Mesodermal cell (in vitro differentiated cells): ENCODE measurements at regions not wholly inside any gene's neighbourhood (a gene's known extent, or its start where the extent isn't known, plus 50 kb on each side); places are given as distances from the start of the nearest gene placed in this dataset.
"Not testable (repeated sequence)": the region's sequence is repeated elsewhere in the genome, so short reads cannot be mapped to it uniquely, and the experiment has no call there.

Experiments
- H3K27ac ChIP-seq: 2 replicates; pipeline ENCODE4 v1.7.0; 2013; ENCODE audit warnings: mild to moderate bottlenecking, low read depth, low read length, moderate library complexity; ENCODE audit not compliant: severe bottlenecking
- H3K36me3 ChIP-seq: 2 replicates; pipeline ENCODE4 v1.7.1; 2013; ENCODE audit warnings: mild to moderate bottlenecking, low read length, moderate library complexity; ENCODE audit not compliant: control insufficient read depth, insufficient read depth
- H3K4me1 ChIP-seq: one replicate; pipeline ENCODE4 v1.7.1; 2013; ENCODE audit warnings: mild to moderate bottlenecking, low read length; ENCODE audit not compliant: insufficient read depth, control insufficient read depth, poor library complexity, severe bottlenecking
- H3K4me3 ChIP-seq: 2 replicates; pipeline ENCODE4 v1.7.0; 2013; ENCODE audit warnings: low read length, control low read depth, mild to moderate bottlenecking; ENCODE audit not compliant: insufficient read depth, poor library complexity, severe bottlenecking; ENCODE audit errors: extremely low read depth
- H3K9me3 ChIP-seq: 2 replicates; pipeline ENCODE4 v1.7.1; 2013; ENCODE audit warnings: mild to moderate bottlenecking, low read length, moderate library complexity; ENCODE audit not compliant: control insufficient read depth
- WGBS, 2 experiments: methylation state at CpG; one replicate each; pipeline ENCODE4 v1.1.5; 2013; ENCODE audit warnings: missing lambda C conversion rate in 2 of 2; ENCODE audit not compliant: insufficient coverage in 2 of 2; 5-methylcytosine and 5-hydroxymethylcytosine counted together

DNA sequence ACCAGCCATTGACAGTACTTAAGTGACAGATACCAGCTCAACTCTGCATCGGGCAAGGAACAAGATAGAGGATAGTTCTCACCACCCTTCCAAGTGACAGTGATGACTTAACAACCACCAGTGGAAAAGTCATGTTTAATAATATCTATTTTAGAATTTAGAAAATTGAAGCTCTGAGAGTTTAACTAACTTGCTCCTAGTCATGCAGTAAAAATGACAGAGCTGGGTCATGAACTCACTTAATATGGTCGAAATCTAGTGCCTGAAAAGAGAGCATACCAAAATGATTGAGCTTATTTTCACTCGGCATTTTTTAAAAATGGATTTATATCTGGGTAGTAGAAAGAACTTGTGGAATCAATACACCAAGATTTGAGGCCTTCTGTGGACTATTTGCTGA, 367.8 kb upstream of the IGFBP3 start:
- 82 to 91% methylated on average over 1 to 2 of the region's 3 CpGs for WGBS, 2 experiments
- Histone ChIP-seq H3K36me3 (no peaks in the 10 kb centered on the region), H3K4me1 (peaks cover 20% of the 10 kb centered on the region), H3K9me3 (no peaks in the 10 kb centered on the region), H3K4me3 (no peak overlapping the region), H3K27ac (no peak overlapping the region)

GRCh38 chr7:46288010-46288409, 366.9 kb upstream of the IGFBP3 start:
- Histone ChIP-seq H3K27ac (no peak overlapping the region), H3K4me1 (peaks cover 20% of the 10 kb centered on the region), H3K4me3 (no peak overlapping the region), H3K9me3 (no peaks in the 10 kb centered on the region), H3K36me3 (no peaks in the 10 kb centered on the region)
- no CpG with 5 or more reads among the region's 2 CpGs for WGBS, 2 experiments

GRCh38 chr7:46286957-46287356, 365.9 kb upstream of the IGFBP3 start:
- WGBS, 2 experiments: 83 to 93% methylated on average over 1 to 2 of the region's 2 CpGs

DNA sequence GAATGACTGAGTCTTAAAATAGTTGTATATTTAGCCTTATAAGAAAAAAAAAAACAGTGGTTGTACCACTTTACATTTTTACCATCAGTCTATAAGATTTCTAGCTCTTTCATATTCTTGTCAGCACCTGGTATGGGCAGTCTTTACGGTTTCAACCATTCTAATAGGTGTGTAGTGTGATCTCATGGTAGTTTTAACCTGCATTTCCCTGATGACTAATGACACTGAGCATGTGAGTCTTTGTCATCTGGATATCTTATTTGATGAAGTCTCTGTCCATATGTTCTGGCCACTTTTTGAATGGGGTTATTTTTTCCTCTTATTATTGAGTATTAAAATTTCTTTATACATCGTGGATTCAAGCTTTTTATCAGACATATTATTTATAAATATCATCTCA, 365.3 kb upstream of the IGFBP3 start:
- Histone ChIP-seq H3K27ac (no peak overlapping the region), H3K9me3 (no peaks in the 10 kb centered on the region), H3K4me3 (no peak overlapping the region), H3K4me1 (peaks cover 13% of the 10 kb centered on the region), H3K36me3 (no peaks in the 10 kb centered on the region)
- WGBS, 2 experiments: no CpG with 5 or more reads among the region's 2 CpGs

More at GRCh38 chr7:46286957-46287356, 365.9 kb upstream of the IGFBP3 start:
- H3K9me3 ChIP-seq: no peaks in the 10 kb centered on the region
- peaks cover 17% of the 10 kb centered on the region for H3K4me1 ChIP-seq
- no peak overlapping the region for H3K4me3 ChIP-seq
- no peaks in the 10 kb centered on the region for H3K36me3 ChIP-seq
- H3K27ac ChIP-seq: no peak overlapping the region

GRCh38 chr7:46285878-46286277, 364.8 kb upstream of the IGFBP3 start:
- no CpG with 5 or more reads among the region's 1 CpG for WGBS, 2 experiments
- Histone ChIP-seq H3K4me3 (no peak overlapping the region), H3K36me3 (no peaks in the 10 kb centered on the region), H3K27ac (no peak overlapping the region), H3K4me1 (peaks cover 8% of the 10 kb centered on the region), H3K9me3 (no peaks in the 10 kb centered on the region)

DNA sequence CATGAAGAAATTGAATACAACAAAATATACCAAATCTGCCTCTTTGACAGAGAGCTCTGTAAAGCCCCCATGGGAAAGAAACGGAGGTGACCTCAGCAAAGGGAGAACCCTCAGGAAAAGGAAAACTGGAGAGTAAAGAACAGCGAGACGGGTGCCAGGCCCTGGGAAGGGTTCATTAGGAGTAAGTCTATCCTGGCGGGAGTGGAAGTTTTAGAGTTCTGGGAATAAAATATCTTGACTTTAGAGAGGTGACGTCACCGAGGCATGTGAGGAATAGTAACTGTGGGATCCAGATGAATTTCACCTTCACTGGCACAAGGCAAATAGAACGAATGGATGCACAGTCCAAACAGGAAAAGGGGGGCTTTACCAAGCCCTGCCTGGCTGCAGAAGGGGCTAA, 362.8 kb upstream of the IGFBP3 start:
- Histone ChIP-seq H3K4me1 (peaks cover 7% of the 10 kb centered on the region), H3K36me3 (no peaks in the 10 kb centered on the region), H3K27ac (no peak overlapping the region), H3K4me3 (no peak overlapping the region), H3K9me3 (no peaks in the 10 kb centered on the region)
- 95% methylated on average over 4 to 7 of the region's 7 CpGs for WGBS, 2 experiments

DNA sequence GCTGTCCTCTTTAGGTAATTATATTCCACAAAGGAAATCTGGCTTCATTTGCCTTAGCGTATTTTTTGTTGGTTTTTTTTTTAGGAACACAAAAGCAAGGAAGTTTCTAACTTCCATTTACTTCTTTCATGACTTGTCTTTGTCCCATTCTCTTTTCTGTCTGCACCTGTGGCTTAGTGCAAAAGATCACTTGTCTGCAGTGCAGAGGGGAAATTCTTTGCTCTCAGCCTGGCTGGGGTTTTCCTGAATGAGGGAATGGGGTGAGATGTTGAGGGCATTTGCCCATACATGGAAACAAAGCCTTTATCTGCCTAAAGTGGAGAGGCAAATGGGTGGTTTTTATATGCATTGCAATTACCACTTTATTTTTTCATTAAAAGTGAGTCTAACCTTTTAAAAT, 361.1 kb upstream of the IGFBP3 start:
- H3K4me3 ChIP-seq: no peak overlapping the region
- H3K9me3 ChIP-seq: no peaks in the 10 kb centered on the region
- no peaks in the 10 kb centered on the region for H3K36me3 ChIP-seq
- H3K27ac ChIP-seq: no peak overlapping the region
- H3K4me1 ChIP-seq: peaks cover 7% of the 10 kb centered on the region
- 100% methylated on average over 1 of the region's 1 CpG; no CpG with 5 or more reads in 1 of the 2 experiments for WGBS, 2 experiments

GRCh38 chr7:46281071-46281470, 360.0 kb upstream of the IGFBP3 start:
- Histone ChIP-seq H3K36me3 (no peaks in the 10 kb centered on the region), H3K27ac (no peak overlapping the region), H3K4me1 (peaks cover 7% of the 10 kb centered on the region), H3K9me3 (no peaks in the 10 kb centered on the region), H3K4me3 (no peak overlapping the region)
- no CpG with 5 or more reads among the region's 2 CpGs for WGBS, 2 experiments

DNA sequence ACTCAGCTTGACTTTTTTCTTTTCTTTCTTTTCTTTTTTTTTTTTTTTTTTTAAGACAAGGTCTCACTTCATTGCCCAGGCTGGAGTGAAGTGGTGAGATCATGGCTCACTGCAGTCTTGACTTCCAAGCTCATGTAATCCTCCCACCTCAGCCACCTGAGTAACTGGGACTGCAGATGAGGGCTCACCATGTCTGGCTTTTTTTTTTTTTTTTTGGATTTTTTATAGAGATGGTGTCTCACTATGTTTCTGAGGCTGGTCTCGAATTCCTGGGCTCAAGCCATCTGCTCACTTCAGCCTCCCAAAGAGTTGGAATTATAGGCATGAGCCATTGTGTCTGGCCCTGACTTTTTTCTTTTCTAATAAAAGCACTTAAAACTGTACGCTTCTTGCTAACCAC, 358.2 kb upstream of the IGFBP3 start:
- no peak overlapping the region for H3K4me3 ChIP-seq
- WGBS, 2 experiments: 80% methylated on average over 2 of the region's 2 CpGs; no CpG with 5 or more reads in 1 of the 2 experiments
- no peaks in the 10 kb centered on the region for H3K9me3 ChIP-seq
- H3K36me3 ChIP-seq: no peaks in the 10 kb centered on the region
- H3K4me1 ChIP-seq: no peaks in the 10 kb centered on the region
- no peak overlapping the region for H3K27ac ChIP-seq

GRCh38 chr7:46264646-46265045, 343.6 kb upstream of the IGFBP3 start:
- Histone ChIP-seq H3K9me3 (no peaks in the 10 kb centered on the region), H3K4me3 (no peak overlapping the region), H3K27ac (no peak overlapping the region), H3K4me1 (no peaks in the 10 kb centered on the region), H3K36me3 (no peaks in the 10 kb centered on the region)
- 92 to 94% methylated on average over 2 of the region's 2 CpGs for WGBS, 2 experiments

DNA sequence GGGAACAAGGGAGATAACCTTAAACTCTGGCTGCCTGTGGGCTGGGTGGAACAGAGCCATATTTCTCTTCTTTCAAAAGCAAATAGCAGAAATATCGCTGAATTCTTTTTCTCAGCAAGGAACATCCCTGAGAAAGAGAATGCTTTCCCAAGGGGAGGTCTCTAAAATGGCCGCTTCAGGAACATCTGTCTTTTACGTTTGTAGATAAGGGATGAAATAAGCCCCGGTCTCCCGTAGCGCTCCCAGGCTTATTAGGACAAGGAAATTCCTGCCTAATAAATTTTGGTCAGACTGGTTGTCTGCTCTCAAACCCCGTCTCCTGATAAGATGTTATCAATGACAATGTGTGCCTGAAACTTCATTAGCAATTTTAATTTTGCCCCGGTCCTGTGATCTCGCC, 340.6 kb upstream of the IGFBP3 start:
- WGBS, 2 experiments: 70 to 78% methylated on average over 2 to 3 of the region's 9 CpGs
- H3K4me3 ChIP-seq: not testable (repeated sequence)

More for the DNA sequence above, 340.6 kb upstream of the IGFBP3 start:
- not testable (repeated sequence) for H3K27ac ChIP-seq, H3K4me1 ChIP-seq, H3K36me3 ChIP-seq, H3K9me3 ChIP-seq
